ENCODE measurements at regions not wholly inside any gene's neighbourhood (a gene's known extent, or its start where the extent isn't known, plus 50 kb on each side); places are given as distances from the start of the nearest gene placed in this dataset.

DNA sequence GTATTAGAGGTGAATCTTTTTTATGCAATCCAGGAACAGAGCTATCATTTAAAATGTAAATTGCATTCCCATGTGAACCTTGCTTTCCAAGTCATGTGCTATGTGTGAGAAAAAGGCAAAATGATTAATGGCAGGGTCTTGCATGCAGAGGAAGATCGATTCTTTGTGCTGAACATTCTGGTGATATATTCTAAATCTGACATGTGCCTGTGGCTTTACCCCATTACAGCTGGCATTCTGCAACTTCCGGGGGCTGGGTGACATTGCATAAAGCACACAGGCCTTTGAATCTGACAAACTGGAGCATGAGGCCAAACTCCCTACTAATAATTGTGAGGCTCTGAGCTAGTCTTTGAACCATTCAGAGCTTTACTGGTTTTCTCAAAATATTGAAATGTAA is 1449.7 kb downstream of the CDH8 start:
- POLR2A ChIA-PET: no interaction called here
- TF ChIP-seq POLR2A (IDR thresholded peaks at IDR 0.05; ENCODE audit: low read length): no peak
- no peak for TF ChIP-seq CBX2 (IDR thresholded peaks at IDR 0.05; ENCODE audit: borderline replicate concordance, low read depth)
- TF ChIP-seq JUNB (IDR thresholded peaks at IDR 0.05): no peak
- TF ChIP-seq SMC3 (IDR thresholded peaks at IDR 0.05): no peak
- no peak for TF ChIP-seq NFE2L2 (conservative IDR thresholded peaks at IDR 0.05; ENCODE audit: low read length)
- no peak for TF ChIP-seq SREBF2 (IDR thresholded peaks at IDR 0.05)
- TF ChIP-seq POLR2AphosphoS2 (conservative IDR thresholded peaks at IDR 0.05; ENCODE audit: low read length): no peak
- TF ChIP-seq CHD4 (IDR thresholded peaks at IDR 0.05; ENCODE audit: borderline replicate concordance): no peak
- TF ChIP-seq CBX8 (IDR thresholded peaks at IDR 0.05): no peak
- TF ChIP-seq HDAC2 (IDR thresholded peaks at IDR 0.05): no peak
- TF ChIP-seq MAFK (IDR thresholded peaks at IDR 0.05; ENCODE audit: partially characterized antibody): no peak
- TF ChIP-seq RARB (CRISPR knock-in tag; IDR thresholded peaks at IDR 0.05): no peak
- no peak for TF ChIP-seq MYC (IDR thresholded peaks at IDR 0.05; ENCODE audit: borderline replicate concordance, low read length)
- no peak for TF ChIP-seq TFCP2L1 (CRISPR knock-in tag; IDR thresholded peaks at IDR 0.05)
- TF ChIP-seq, protein P1, sequence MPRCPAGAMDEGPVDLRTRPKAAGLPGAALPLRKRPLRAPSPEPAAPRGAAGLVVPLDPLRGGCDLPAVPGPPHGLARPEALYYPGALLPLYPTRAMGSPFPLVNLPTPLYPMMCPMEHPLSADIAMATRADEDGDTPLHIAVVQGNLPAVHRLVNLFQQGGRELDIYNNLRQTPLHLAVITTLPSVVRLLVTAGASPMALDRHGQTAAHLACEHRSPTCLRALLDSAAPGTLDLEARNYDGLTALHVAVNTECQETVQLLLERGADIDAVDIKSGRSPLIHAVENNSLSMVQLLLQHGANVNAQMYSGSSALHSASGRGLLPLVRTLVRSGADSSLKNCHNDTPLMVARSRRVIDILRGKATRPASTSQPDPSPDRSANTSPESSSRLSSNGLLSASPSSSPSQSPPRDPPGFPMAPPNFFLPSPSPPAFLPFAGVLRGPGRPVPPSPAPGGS (IDR thresholded peaks at IDR 0.05): no peak
- Histone ChIP-seq H3K4me2 (no peak overlapping the region), H3K9me3 (no peaks in the 10 kb centered on the region), H3K27ac (no peak overlapping the region), H3K4me1 (no peaks in the 10 kb centered on the region), H3K4me3 (no peak overlapping the region)
- WGBS (ENCODE audit: missing lambda C conversion rate): 13% methylated on average over 2 of the region's 2 CpGs
- CTCF ChIA-PET: no interaction called here
- ATAC-seq (no peak), FAIRE-seq (no peak), DNase-seq (ENCODE audit: low read depth in 1 of 2, low spot score in 1 of 2) (no peak)

DNA sequence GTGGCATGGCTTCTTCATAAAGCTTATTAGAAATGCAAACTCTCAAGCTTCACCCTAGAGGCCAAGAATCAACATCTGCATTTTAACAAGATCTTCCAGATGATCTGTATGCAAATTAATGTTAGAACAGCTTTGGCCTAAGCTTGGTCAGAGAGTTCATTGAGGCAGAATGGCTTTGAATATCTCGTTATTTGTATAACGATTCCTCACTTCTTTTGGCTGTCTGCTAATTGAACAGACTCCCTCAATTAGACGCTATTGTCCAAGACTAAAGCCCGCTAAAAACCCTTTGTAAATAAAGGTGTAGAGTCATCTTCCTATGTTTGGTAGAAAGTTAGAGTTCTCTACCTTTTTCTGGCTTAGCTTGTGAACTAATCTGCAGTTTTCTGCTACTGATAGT is 1453.7 kb downstream of the CDH8 start:
- no peaks in the 10 kb centered on the region for H3K9me3 ChIP-seq
- FAIRE-seq: no peak
- WGBS (ENCODE audit: missing lambda C conversion rate): 18% methylated on average over 4 of the region's 4 CpGs
- ChIA-PET CTCF (no interaction called here), POLR2A (no interaction called here)
- no peaks in the 10 kb centered on the region for H3K4me1 ChIP-seq
- no peak for ATAC-seq
- TF ChIP-seq ZNF302 (CRISPR knock-in tag; IDR thresholded peaks at IDR 0.05): no peak
- TF ChIP-seq HEYL (CRISPR knock-in tag; IDR thresholded peaks at IDR 0.05): no peak
- no peak overlapping the region for H3K4me2 ChIP-seq
- no peak overlapping the region for H3K4me3 ChIP-seq
- no peak for DNase-seq (ENCODE audit: low read depth in 1 of 2, low spot score in 1 of 2)
- H3K27ac ChIP-seq: no peak overlapping the region

DNA sequence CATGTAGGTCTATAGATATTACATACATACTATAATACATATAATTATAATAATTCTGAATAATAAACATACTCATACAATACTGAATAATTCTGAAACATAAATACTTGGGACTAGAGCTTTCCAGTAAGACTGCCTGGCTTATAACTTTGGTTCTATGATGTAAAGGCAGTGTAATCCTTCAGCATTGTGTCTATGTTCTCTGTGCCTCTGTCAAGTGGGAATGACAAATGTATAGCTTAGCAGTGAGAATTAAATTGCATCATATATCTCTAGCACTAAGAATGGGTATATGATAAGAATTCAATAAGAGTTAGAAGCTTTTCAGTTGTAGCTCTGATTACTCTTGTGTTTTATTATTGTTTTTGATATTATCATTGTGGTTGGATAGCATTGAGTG is 1469.3 kb downstream of the CDH8 start:
- Histone ChIP-seq H3K4me1 (no peaks in the 10 kb centered on the region), H3K27ac (no peak overlapping the region), H3K4me2 (no peak overlapping the region), H3K4me3 (no peak overlapping the region), H3K9me3 (no peaks in the 10 kb centered on the region; the same call in 1 of the 3 replicates)
- FAIRE-seq (no peak), DNase-seq (ENCODE audit: low read depth in 1 of 2, low spot score in 1 of 2) (no peak), ATAC-seq (no peak)
- POLR2A ChIA-PET: no interaction called here
- CTCF ChIA-PET: interaction anchor here (0.5 kb wide), 1 partner anchor 100 kb away, joined by 4 read pairs; no protein-coding TSS in a partner anchor
- TF ChIP-seq, protein P2, sequence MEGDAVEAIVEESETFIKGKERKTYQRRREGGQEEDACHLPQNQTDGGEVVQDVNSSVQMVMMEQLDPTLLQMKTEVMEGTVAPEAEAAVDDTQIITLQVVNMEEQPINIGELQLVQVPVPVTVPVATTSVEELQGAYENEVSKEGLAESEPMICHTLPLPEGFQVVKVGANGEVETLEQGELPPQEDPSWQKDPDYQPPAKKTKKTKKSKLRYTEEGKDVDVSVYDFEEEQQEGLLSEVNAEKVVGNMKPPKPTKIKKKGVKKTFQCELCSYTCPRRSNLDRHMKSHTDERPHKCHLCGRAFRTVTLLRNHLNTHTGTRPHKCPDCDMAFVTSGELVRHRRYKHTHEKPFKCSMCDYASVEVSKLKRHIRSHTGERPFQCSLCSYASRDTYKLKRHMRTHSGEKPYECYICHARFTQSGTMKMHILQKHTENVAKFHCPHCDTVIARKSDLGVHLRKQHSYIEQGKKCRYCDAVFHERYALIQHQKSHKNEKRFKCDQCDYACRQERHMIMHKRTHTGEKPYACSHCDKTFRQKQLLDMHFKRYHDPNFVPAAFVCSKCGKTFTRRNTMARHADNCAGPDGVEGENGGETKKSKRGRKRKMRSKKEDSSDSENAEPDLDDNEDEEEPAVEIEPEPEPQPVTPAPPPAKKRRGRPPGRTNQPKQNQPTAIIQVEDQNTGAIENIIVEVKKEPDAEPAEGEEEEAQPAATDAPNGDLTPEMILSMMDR (IDR thresholded peaks at IDR 0.05): no peak
- TF ChIP-seq BHLHE40 (IDR thresholded peaks at IDR 0.05; ENCODE audit: low read depth, low read length): no peak
- TF ChIP-seq HOXA7 (CRISPR knock-in tag; IDR thresholded peaks at IDR 0.05): no peak
- no peak for TF ChIP-seq RNF2 (IDR thresholded peaks at IDR 0.05; ENCODE audit: borderline replicate concordance, low read depth)
- no peak for TF ChIP-seq ZC3H11A (IDR thresholded peaks at IDR 0.05)
- TF ChIP-seq, protein P3, sequence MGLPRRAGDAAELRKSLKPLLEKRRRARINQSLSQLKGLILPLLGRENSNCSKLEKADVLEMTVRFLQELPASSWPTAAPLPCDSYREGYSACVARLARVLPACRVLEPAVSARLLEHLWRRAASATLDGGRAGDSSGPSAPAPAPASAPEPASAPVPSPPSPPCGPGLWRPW (IDR thresholded peaks at IDR 0.05): no peak
- no peak for TF ChIP-seq ZFP36 (IDR thresholded peaks at IDR 0.05; ENCODE audit: borderline replicate concordance, partially characterized antibody)
- TF ChIP-seq MAFK (IDR thresholded peaks at IDR 0.05; ENCODE audit: partially characterized antibody): no peak
- TF ChIP-seq CEBPB (IDR thresholded peaks at IDR 0.05): no peak
- no peak for TF ChIP-seq FOSL2 (IDR thresholded peaks at IDR 0.05)
- TF ChIP-seq FOSL2 (CRISPR knock-in tag; IDR thresholded peaks at IDR 0.05): no peak
- no peak for TF ChIP-seq MAZ (IDR thresholded peaks at IDR 0.05; ENCODE audit: borderline replicate concordance, low read depth, low read length)
- TF ChIP-seq EP300 (IDR thresholded peaks at IDR 0.05): no peak
- no peak for TF ChIP-seq POLR2A (IDR thresholded peaks at IDR 0.05; ENCODE audit: low read length)
- TF ChIP-seq ZSCAN20 (CRISPR knock-in tag; IDR thresholded peaks at IDR 0.05): no peak
- TF ChIP-seq, protein P4, sequence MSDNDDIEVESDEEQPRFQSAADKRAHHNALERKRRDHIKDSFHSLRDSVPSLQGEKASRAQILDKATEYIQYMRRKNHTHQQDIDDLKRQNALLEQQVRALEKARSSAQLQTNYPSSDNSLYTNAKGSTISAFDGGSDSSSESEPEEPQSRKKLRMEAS (IDR thresholded peaks at IDR 0.05): no peak
- no peak for TF ChIP-seq GATA3 (IDR thresholded peaks at IDR 0.05; ENCODE audit: borderline replicate concordance)
- no peak for TF ChIP-seq RFX5 (IDR thresholded peaks at IDR 0.05)
- no peak for TF ChIP-seq MYC (IDR thresholded peaks at IDR 0.05; ENCODE audit: borderline replicate concordance, low read length)
- TF ChIP-seq FOXS1 (CRISPR knock-in tag; IDR thresholded peaks at IDR 0.05): no peak
